Astrocyte (in vitro differentiated cells and primary cell): ENCODE measurements at regions not wholly inside any gene's neighbourhood (a gene's known extent, or its start where the extent isn't known, plus 50 kb on each side); places are given as distances from the start of the nearest gene placed in this dataset.

ENCODE experiments used
- DNase-seq: peaks from one replicate; pipeline ENCODE4 v3.0.0-alpha.2; 2010; ENCODE audit warnings: low read depth
- FAIRE-seq: peaks from 2 replicates; lab custom pipeline; 2011; peaks lifted over from hg19 to GRCh38; lab: Jason Lieb, UNC
- H2AFZ ChIP-seq: 2 replicates; pipeline ENCODE4 v1.6.0; 2012; ENCODE audit warnings: low read depth, low read length, inconsistent platforms
- H3K27ac ChIP-seq: 2 replicates; pipeline ENCODE4 v1.5.1; 2011; ENCODE audit warnings: low read depth, low read length, inconsistent platforms
- H3K27me3 ChIP-seq: 2 replicates; pipeline ENCODE4 v1.6.0; 2011; ENCODE audit warnings: low read length, inconsistent platforms; ENCODE audit not compliant: insufficient read depth
- H3K36me3 ChIP-seq: 2 replicates; pipeline ENCODE4 v1.5.1; 2011; ENCODE audit warnings: low read length, inconsistent platforms; ENCODE audit not compliant: insufficient read depth
- H3K4me1 ChIP-seq: 2 replicates; pipeline ENCODE4 v1.5.1; 2011; ENCODE audit warnings: low read length, inconsistent platforms; ENCODE audit not compliant: insufficient read depth
- H3K4me2 ChIP-seq: 2 replicates; pipeline ENCODE4 v1.6.0; 2012; ENCODE audit warnings: low read length, inconsistent platforms
- H3K4me3 ChIP-seq: 2 replicates; pipeline ENCODE4 v1.5.1; 2011; ENCODE audit warnings: low read depth, mild to moderate bottlenecking, low read length, inconsistent platforms; ENCODE audit not compliant: insufficient read depth
- H3K79me2 ChIP-seq: 2 replicates; pipeline ENCODE4 v1.6.0; 2012; ENCODE audit warnings: mild to moderate bottlenecking, low read length, inconsistent platforms; ENCODE audit not compliant: insufficient read depth
- H3K9ac ChIP-seq: 2 replicates; pipeline ENCODE4 v1.6.0; 2012; ENCODE audit warnings: mild to moderate bottlenecking, low read length, inconsistent platforms
- H3K9me3 ChIP-seq: 2 replicates; pipeline ENCODE4 v1.5.1; 2012; ENCODE audit warnings: low read depth, mild to moderate bottlenecking, low read length, inconsistent platforms; ENCODE audit not compliant: insufficient read depth
- H4K20me1 ChIP-seq: 2 replicates; pipeline ENCODE4 v1.6.0; 2012; ENCODE audit warnings: low read length, inconsistent platforms; ENCODE audit not compliant: insufficient read depth
- H3K27ac Mint-ChIP-seq: one replicate; pipeline ENCODE4 v1.8.0; 2021; ENCODE audit warnings: mild to moderate bottlenecking, mixed read lengths; ENCODE audit not compliant: unreplicated experiment
- H3K27me3 Mint-ChIP-seq: one replicate; pipeline ENCODE4 v1.8.0; 2021; ENCODE audit warnings: low read depth, mixed read lengths; ENCODE audit not compliant: unreplicated experiment
- H3K36me3 Mint-ChIP-seq: one replicate; pipeline ENCODE4 v1.8.0; 2021; ENCODE audit warnings: low read depth, mixed read lengths; ENCODE audit not compliant: unreplicated experiment
- H3K4me1 Mint-ChIP-seq: one replicate; pipeline ENCODE4 v1.8.0; 2021; ENCODE audit warnings: low read depth, mixed read lengths; ENCODE audit not compliant: unreplicated experiment
- H3K4me3 Mint-ChIP-seq: one replicate; pipeline ENCODE4 v1.8.0; 2021; ENCODE audit warnings: mild to moderate bottlenecking, moderate library complexity, mixed read lengths; ENCODE audit not compliant: unreplicated experiment
- H3K9me3 Mint-ChIP-seq: one replicate; pipeline ENCODE4 v1.8.0; 2021; ENCODE audit warnings: mild to moderate bottlenecking, mixed read lengths; ENCODE audit not compliant: unreplicated experiment
- CTCF ChIP-seq: IDR thresholded peaks from 2 replicates; pipeline ENCODE4 v1.5.1; 2011; ENCODE audit warnings: low read depth, mild to moderate bottlenecking, inconsistent platforms, low read length, moderate library complexity; ENCODE audit not compliant: insufficient read depth
- EZH2 ChIP-seq: IDR thresholded peaks from 2 replicates; pipeline ENCODE4 v1.6.1; 2012; ENCODE audit warnings: mild to moderate bottlenecking, low read length, inconsistent platforms; ENCODE audit not compliant: insufficient read depth

- no peaks in the 10 kb centered on the region for H3K36me3 Mint-ChIP-seq
- Histone ChIP-seq H2AFZ (no peak overlapping the region), H3K27me3 (no peaks in the 10 kb centered on the region), H3K4me2 (peak overlapping the region; percentile 5), H3K4me1 (no peaks in the 10 kb centered on the region), H3K9ac (no peak overlapping the region), H3K4me3 (no peak overlapping the region), H3K79me2 (no peaks in the 10 kb centered on the region), H4K20me1 (no peaks in the 10 kb centered on the region), H3K36me3 (no peaks in the 10 kb centered on the region), H3K27ac (no peak overlapping the region), H3K9me3 (no peaks in the 10 kb centered on the region)
- H3K27me3 Mint-ChIP-seq = no peaks in the 10 kb centered on the region
- no peak overlapping the region for H3K27ac Mint-ChIP-seq
- DNase-seq (peak; percentile 26), FAIRE-seq (peak; percentile 39)
- TF ChIP-seq CTCF = no peak
- no peak for TF ChIP-seq EZH2
- H3K9me3 Mint-ChIP-seq = no peaks in the 10 kb centered on the region
- H3K4me1 Mint-ChIP-seq = peaks cover 6% of the 10 kb centered on the region
- H3K4me3 Mint-ChIP-seq = no peak overlapping the region
These were observed 552.5 kb upstream of the MBL2 start for GRCh38 chr10:53325066-53325465.

GRCh38 chr10:53315709-53316108 lies 543.1 kb upstream of the MBL2 start:
- DNase-seq = peak; percentile 1
- peak overlapping the region; percentile 98 for H3K27ac Mint-ChIP-seq
- no peaks in the 10 kb centered on the region for H3K27me3 ChIP-seq
- no peaks in the 10 kb centered on the region for H3K27me3 Mint-ChIP-seq
- H3K9me3 ChIP-seq = no peaks in the 10 kb centered on the region
- no peak overlapping the region for H3K4me3 ChIP-seq
- TF ChIP-seq EZH2 (no peak), CTCF (peak; percentile 5)
- H2AFZ ChIP-seq = no peak overlapping the region
- H3K9ac ChIP-seq = no peak overlapping the region
- H3K4me1 Mint-ChIP-seq = peaks cover 16% of the 10 kb centered on the region
- H4K20me1 ChIP-seq = no peaks in the 10 kb centered on the region
- H3K4me1 ChIP-seq = peaks cover 13% of the 10 kb centered on the region
- no peak overlapping the region for H3K4me2 ChIP-seq
- no peaks in the 10 kb centered on the region for H3K36me3 ChIP-seq
- H3K9me3 Mint-ChIP-seq = peaks cover 1% of the 10 kb centered on the region
- no peak overlapping the region for H3K4me3 Mint-ChIP-seq
- peak overlapping the region; percentile 37 for H3K27ac ChIP-seq
- no peaks in the 10 kb centered on the region for H3K79me2 ChIP-seq
- FAIRE-seq = no peak
- H3K36me3 Mint-ChIP-seq = no peaks in the 10 kb centered on the region

GRCh38 chr10:53314876-53315275 lies 542.3 kb upstream of the MBL2 start:
- Histone ChIP-seq H3K27ac (peak overlapping the region; percentile 37), H4K20me1 (no peaks in the 10 kb centered on the region), H3K36me3 (no peaks in the 10 kb centered on the region), H3K4me2 (peak overlapping the region; percentile 46), H3K4me1 (peaks cover 13% of the 10 kb centered on the region), H3K9ac (no peak overlapping the region), H2AFZ (no peak overlapping the region), H3K9me3 (no peaks in the 10 kb centered on the region), H3K4me3 (no peak overlapping the region), H3K79me2 (no peaks in the 10 kb centered on the region), H3K27me3 (no peaks in the 10 kb centered on the region)
- peaks cover 1% of the 10 kb centered on the region for H3K9me3 Mint-ChIP-seq
- peaks cover 16% of the 10 kb centered on the region for H3K4me1 Mint-ChIP-seq
- H3K27me3 Mint-ChIP-seq = no peaks in the 10 kb centered on the region
- no peaks in the 10 kb centered on the region for H3K36me3 Mint-ChIP-seq
- FAIRE-seq = peak; percentile 41
- DNase-seq = peak; percentile 96
- peak overlapping the region; percentile 98 for H3K27ac Mint-ChIP-seq
- no peak for TF ChIP-seq EZH2
- TF ChIP-seq CTCF = no peak
- peak overlapping the region; percentile 34 for H3K4me3 Mint-ChIP-seq
